ENCODE measurements at regions not wholly inside any gene's neighbourhood (a gene's known extent, or its start where the extent isn't known, plus 50 kb on each side); places are given as distances from the start of the nearest gene placed in this dataset.
"Not testable (repeated sequence)": the region's sequence is repeated elsewhere in the genome, so short reads cannot be mapped to it uniquely, and the experiment has no call there.

DNA sequence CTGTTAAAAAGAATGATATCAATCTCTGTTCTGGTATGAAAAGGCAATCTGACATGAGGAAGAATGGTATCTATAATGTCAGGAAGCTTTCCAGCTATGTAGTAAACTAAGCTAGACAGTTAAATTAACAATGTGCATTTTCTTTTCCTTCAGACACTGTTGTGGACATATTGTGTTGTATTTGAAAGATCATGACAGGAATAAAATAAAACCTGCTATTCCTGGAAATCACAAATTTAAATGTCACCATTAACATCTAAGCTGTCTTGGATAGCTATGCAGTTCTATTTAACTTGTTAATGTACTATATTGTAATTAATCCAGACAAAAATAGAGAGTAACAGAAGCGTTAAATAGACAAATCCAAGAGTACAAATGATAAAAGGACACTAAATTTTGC, 297.4 kb upstream of the LUZP2 start:
- H3K27ac Mint-ChIP-seq = no peak overlapping the region
- DNase-seq (ENCODE audit: low spot score in 2 of 2) = no peak
- peaks cover 0 to 12% of the 10 kb centered on the region in 2 donors for H3K9me3 Mint-ChIP-seq
- peaks cover 0 to 6% of the 10 kb centered on the region in 2 donors for H3K36me3 Mint-ChIP-seq
- no peak for ATAC-seq

DNA sequence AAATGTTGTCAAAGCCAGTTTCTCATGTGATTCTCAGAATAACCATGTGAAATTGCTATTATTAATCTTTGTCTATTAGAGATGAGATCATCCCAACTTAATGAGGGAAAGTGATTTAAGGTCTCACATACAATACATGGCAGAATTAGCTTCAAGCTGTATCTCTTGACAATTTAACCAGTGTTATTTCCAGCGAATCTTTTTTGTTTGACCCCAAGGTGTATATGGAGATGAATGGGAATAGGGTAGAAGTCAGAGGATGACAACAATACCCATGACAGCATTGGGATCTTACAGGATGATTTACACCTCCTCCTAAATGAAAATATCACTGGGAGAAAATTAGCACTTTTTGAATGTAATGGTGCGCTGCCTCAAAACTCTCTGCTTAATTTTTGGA, 290.8 kb upstream of the LUZP2 start:
- ATAC-seq = no peak
- no peak for DNase-seq (ENCODE audit: low spot score in 2 of 2)
- H3K9me3 Mint-ChIP-seq = peaks cover 0 to 4% of the 10 kb centered on the region in 2 donors
- H3K36me3 Mint-ChIP-seq = no peaks in the 10 kb centered on the region
- no peak overlapping the region for H3K27ac Mint-ChIP-seq

DNA sequence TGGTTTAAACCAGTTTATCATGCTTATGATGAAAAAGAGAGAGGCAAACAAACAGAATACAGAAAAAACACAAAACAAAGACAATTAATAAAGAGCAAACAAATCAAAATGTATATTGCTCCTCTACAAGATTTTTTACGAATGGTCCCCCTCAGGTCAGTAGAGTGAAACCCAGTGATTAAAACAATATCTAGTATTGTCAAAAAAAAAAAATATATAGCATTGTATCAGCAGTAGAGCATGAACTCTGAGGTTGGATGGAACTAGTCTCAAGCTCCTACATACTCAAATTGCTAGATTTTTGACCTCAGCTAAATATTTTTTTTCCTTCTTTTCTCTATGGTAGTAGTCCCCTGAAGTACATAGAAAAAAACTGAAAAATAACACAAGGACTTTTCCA, 290.3 kb upstream of the LUZP2 start:
- no peaks in the 10 kb centered on the region for H3K36me3 Mint-ChIP-seq
- ATAC-seq (no peak), DNase-seq (ENCODE audit: low spot score in 2 of 2) (no peak)
- peaks cover 3 to 7% of the 10 kb centered on the region in 2 donors for H3K9me3 Mint-ChIP-seq
- no peak overlapping the region for H3K27ac Mint-ChIP-seq

DNA sequence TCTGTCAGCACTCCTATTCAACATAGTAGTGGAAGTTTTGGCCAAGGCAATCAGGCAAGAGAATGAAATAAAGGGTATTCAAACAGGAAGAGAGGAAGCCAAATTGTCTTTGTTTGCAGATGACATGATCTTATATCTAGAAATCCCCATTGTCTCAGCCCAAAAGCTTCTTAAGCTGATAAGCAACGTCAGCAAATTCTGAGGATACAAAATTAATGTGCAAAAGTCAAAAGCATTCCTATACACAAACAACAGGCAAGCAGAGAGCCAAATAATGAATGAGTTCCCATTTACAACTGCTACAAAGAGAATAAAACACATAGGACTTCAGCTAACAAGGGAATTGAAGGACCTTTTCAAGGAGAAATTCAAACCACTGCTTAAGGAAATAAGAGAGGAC, 280.4 kb upstream of the LUZP2 start:
- H3K36me3 Mint-ChIP-seq = peaks cover 4 to 7% of the 10 kb centered on the region in 2 donors
- ATAC-seq = no peak
- H3K9me3 Mint-ChIP-seq = peaks cover 31 to 33% of the 10 kb centered on the region in 2 donors

DNA sequence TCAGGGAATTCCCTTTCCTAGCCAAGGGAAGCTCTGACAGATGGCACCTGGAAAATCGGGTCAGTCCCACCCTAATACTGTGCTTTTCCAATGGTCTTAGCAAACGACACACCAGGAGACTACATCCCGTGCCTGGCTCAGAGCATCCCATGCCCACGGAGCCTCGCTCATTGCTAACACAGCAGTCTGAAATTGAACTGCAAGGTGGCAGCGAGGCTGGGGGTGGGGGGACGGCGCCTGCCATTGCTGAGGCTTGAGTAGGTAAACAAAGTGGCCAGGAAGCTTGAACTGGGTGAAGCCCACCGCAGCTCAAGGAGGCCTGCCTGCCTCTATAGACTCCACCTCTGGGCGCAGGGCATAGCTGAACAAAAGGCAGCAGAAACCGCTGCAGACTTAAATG, 279.5 kb upstream of the LUZP2 start:
- not testable (repeated sequence) for H3K27ac Mint-ChIP-seq; DNase-seq (ENCODE audit: low spot score in 2 of 2); ATAC-seq; H3K36me3 Mint-ChIP-seq
- H3K9me3 Mint-ChIP-seq = peaks cover 28 to 29% of the 10 kb centered on the region in 2 donors

More for the DNA sequence above, 280.4 kb upstream of the LUZP2 start:
- no peak overlapping the region for H3K27ac Mint-ChIP-seq
- DNase-seq (ENCODE audit: low spot score in 2 of 2) = no peak

DNA sequence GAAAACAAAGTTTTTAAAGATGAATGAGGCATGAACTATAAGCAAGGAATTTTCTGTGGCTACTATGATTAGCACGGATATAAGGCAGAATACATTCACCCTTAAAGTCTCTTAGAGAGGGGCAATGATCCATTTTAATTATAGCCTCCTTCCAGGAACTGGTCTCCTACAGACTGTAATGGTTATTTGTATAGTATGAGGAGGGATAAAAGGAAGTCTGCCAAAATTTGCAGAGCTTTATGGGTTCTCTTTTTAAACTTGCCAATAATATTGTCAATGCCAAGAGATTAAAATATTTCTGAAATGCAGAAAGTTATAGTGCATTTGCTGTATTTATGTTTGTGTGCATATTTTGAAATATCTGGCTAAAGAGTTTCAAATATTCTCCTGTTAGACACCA, 271.4 kb upstream of the LUZP2 start:
- no peak overlapping the region for H3K27ac Mint-ChIP-seq
- no peak for DNase-seq (ENCODE audit: low spot score in 2 of 2)

DNA sequence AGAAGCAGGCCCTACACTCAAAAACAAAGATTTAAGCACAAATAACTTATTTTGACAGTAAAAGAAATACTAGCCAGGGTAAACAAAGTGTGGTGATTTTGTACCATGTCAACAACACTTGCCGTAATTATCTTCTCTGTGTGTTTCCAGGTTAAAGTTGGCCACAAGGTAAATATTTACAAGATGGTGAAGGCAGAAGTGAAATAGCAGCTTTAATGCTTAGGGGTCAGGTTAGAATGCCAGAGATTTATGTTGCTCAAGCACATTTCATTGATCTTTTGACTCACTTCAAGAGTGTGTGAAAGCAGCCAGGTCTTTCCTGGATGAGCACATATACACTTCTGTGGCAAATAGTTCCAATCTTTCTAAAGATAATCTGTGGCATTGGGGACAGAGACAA, 270.2 kb upstream of the LUZP2 start:
- Mint-ChIP-seq H3K27ac (no peak overlapping the region), H3K9me3 (peaks cover 21 to 23% of the 10 kb centered on the region in 2 donors), H3K36me3 (peaks cover 0 to 4% of the 10 kb centered on the region in 2 donors)
- no peak for DNase-seq (ENCODE audit: low spot score in 2 of 2)
- ATAC-seq = no peak

More for the DNA sequence above, 271.4 kb upstream of the LUZP2 start:
- Mint-ChIP-seq H3K9me3 (peaks cover 21 to 23% of the 10 kb centered on the region in 2 donors), H3K36me3 (peaks cover 0 to 4% of the 10 kb centered on the region in 2 donors)
- no peak for ATAC-seq

DNA sequence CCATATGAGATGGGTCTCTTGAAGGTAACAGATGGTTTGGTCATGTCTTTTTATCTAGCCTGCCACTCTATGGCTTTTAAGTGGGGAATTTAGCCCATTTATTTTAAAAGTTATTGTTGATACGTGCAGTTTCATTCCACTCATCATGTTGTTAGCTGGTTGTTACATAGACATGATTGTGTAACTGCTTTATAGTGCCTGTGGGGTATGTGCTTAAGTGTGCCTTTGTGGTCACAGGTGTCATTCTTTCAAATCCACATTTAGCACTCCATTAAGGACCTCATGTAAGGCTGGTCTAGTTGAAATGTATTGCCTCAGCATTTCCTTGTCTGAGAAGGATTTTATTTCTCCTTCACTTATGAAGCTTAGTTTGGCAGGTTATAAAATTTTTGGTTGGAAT, 263.8 kb upstream of the LUZP2 start:
- peaks cover 0 to 4% of the 10 kb centered on the region in 2 donors for H3K36me3 Mint-ChIP-seq
- no peak overlapping the region for H3K27ac Mint-ChIP-seq
- ATAC-seq = no peak

DNA sequence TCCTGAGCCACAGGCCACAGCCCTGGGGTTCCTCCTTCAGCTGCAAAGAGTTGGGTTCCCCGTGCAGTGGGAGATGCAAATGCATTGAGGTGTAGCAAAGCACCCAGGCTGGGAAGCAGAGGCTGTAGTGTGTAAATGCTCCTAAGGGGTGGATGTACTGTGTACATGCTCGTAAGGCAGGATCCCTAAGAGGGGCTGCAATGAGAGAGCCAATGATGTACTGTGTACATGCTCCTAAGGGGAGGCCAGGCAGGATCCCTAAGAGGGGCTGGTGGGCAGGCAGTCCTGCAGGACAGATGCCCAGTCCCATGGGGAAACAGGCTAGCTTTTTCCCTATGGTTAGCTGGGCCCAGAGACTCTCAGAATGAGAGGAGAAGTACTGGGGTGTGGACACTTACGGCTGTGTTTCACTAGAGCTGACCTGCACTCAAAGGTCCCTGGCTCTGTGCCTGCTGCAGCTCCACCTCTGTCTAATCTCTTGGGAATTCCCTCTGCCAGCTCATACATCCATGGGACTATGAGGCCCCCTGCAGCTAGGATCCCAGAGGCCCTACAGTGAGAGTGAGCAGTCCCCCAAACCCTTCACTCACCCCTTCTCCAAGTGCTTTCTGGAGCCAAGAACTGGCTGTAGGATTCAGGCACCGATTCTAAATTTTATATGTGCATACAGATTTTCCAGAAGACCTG, 261.9 kb upstream of the LUZP2 start:
- Mint-ChIP-seq H3K9me3 (peaks cover 10 to 18% of the 10 kb centered on the region in 2 donors), H3K27ac (no peak overlapping the region)

More for the DNA sequence above, 263.8 kb upstream of the LUZP2 start:
- H3K9me3 Mint-ChIP-seq = peaks cover 9 to 19% of the 10 kb centered on the region in 2 donors
- no peak for DNase-seq (ENCODE audit: low spot score in 2 of 2)

DNA sequence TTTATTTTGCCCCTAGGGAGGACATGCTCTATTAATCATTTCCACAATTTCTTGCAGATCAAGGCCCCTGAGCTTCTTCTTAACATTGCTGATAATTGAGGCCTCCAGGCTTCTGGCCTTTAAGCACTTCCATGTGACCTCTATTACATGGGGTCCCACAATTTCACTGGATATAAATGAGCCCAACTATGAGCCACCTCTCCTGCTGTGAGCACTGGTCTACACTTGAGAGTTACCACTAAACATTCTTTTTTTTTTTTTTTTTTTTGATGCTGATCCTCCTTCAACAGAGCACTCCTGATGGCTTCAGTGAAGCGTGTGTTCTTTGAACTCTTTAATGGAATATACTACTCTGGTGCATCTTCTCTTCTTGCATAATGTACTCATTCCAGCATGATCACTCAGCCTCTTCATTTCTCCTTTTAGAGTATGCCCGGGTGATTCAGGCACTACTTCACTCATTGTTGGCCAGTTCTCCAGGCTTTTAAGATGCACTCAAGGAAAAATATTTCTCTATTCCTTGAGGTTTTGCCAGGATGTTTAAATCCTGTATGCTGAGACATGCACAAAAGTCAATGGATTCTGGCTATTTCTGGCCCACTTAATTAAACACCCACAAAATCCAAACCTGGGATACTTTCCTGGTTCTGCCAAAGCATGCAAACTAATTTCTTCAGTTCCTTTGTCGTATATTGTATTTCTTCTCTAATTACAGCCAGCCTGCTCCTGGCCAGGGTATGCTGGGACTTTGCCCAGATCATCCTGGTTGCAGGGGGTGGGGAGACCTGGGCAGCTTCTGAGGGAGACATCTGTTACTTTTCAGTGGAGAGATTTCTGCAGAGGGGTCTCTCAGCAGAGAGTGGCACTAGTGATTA, 257.8 kb upstream of the LUZP2 start:
- peaks cover 12 to 24% of the 10 kb centered on the region in 2 donors for H3K9me3 Mint-ChIP-seq
- ATAC-seq (no peak), DNase-seq (ENCODE audit: low spot score in 2 of 2) (no peak)
- no peaks in the 10 kb centered on the region for H3K36me3 Mint-ChIP-seq
- H3K27ac Mint-ChIP-seq = no peak overlapping the region

More for the DNA sequence above, 261.9 kb upstream of the LUZP2 start:
- peaks cover 0 to under 1% of the 10 kb centered on the region in 2 donors for H3K36me3 Mint-ChIP-seq
- DNase-seq (ENCODE audit: low spot score in 2 of 2) (no peak), ATAC-seq (no peak)

DNA sequence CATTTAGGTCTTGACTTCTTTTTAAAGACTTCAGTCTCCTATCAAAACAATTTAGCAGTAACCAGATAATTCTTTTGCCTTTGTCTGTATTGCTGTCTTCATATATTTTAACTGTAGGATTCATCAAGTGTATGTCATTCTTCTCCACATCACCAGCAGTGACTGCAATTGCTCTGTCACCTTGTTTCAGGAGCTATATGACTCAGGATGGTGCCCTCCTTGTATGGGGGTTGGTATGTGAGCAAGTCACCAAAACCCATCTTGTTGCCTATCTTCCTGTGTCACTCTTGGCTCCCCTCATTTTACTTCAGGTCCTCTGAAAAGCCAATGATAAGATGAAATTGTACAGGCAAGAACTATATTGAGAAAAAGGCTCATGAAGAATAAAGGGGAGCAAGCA, 256.9 kb upstream of the LUZP2 start:
- H3K27ac Mint-ChIP-seq = no peak overlapping the region

DNA sequence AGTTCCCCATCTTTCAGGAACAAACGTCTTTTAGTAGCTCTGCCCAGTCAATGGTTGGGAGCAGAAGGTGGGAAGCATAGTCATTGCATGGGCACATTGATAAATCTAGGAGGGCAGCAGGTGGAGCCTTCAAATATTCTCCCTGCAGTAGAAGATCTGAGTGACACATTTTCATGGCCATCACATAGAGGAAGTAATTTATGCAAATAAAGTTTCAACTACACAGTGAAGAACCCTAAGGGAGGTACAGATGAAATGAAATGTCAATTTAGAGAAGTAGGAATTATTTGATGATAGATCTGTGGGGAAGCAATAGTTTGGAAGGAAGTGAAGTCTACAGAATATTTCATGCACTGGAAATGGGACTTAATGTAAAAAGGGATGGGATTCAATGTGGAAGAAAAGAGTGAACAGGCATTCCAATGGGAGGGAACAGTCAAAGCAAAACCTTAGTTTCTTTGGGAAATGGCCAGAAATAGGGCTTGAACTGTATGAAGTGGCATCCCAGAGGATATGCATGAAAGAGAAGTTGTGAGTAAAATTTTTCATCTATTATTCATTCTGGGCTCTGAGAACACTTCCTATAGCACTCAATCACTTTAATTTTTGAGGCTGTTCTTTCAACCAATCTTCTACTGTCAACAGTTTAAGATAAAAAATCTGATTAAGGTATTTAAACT, 256.2 kb upstream of the LUZP2 start:
- Mint-ChIP-seq H3K9me3 (peaks cover 15 to 19% of the 10 kb centered on the region in 2 donors), H3K27ac (no peak overlapping the region), H3K36me3 (no peaks in the 10 kb centered on the region)
- ATAC-seq (no peak), DNase-seq (ENCODE audit: low spot score in 2 of 2) (no peak)

More for the DNA sequence above, 256.9 kb upstream of the LUZP2 start:
- Mint-ChIP-seq H3K9me3 (peaks cover 12 to 19% of the 10 kb centered on the region in 2 donors), H3K36me3 (no peaks in the 10 kb centered on the region)
- DNase-seq (ENCODE audit: low spot score in 2 of 2) = no peak
- ATAC-seq = no peak

DNA sequence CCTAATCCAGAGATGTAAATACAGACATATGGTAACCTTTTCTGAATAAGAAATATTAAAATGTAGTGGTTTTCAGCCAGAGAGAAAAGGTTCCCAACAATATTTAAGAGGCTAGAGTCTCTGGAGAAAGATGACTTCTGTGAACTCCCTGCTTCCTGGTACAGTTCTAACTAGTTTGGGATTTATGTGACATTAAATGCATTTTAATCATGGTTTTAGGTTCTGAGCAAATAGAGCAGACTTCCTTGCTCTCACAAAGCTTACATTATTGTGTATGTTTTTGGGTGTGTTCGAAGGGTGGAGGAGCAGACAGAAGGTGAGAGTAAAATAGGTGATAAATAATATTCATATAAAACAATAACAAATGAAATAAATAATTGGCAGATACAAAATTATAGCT, 250.1 kb upstream of the LUZP2 start:
- no peak for DNase-seq (ENCODE audit: low spot score in 2 of 2)
- no peaks in the 10 kb centered on the region for H3K36me3 Mint-ChIP-seq
- H3K27ac Mint-ChIP-seq = no peak overlapping the region
- H3K9me3 Mint-ChIP-seq = peaks cover 7 to 12% of the 10 kb centered on the region in 2 donors
- ATAC-seq = no peak

DNA sequence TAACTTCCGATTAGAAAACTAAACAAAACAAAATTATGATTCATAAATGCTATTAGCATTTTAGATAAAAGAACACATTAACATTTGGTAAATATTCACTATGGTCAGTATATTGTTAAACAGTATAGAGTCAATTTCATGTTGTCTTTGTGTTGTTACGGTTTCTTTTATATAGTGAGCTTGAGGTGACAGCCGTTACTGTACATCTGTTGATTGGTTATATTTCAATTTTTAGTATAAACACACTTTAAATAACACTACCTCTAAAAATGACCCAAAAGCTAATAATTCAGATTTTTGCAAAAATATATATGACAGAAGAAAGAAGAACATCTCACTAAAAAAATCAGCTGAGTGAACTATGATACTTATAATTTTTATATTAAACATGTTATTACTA, 249.0 kb upstream of the LUZP2 start:
- Mint-ChIP-seq H3K36me3 (no peaks in the 10 kb centered on the region), H3K9me3 (peaks cover 7 to 12% of the 10 kb centered on the region in 2 donors), H3K27ac (no peak overlapping the region)
- DNase-seq (ENCODE audit: low spot score in 2 of 2) (no peak), ATAC-seq (no peak)

DNA sequence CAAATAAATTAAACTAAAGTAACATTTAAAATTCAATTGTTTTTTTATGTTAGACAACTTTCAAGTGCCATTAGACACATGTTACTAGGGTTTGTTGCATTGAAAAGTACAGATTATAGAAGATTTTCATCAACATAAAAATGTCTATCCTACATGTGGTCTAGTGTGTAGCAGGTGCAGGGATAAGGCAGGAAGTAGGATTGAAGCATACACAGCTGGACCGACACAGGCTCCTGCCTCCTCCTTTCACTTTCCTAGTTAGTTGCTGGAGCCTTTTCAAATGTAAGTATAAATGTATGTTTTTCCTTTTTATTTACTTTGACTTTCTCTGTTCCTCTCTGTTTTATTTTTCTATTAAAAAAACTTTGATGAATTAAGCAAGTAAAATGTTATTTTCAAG, 246.9 kb upstream of the LUZP2 start:
- Mint-ChIP-seq H3K36me3 (no peaks in the 10 kb centered on the region), H3K27ac (no peak overlapping the region), H3K9me3 (peaks cover 7 to 12% of the 10 kb centered on the region in 2 donors)
- DNase-seq (ENCODE audit: low spot score in 2 of 2) = no peak
- ATAC-seq = no peak

DNA sequence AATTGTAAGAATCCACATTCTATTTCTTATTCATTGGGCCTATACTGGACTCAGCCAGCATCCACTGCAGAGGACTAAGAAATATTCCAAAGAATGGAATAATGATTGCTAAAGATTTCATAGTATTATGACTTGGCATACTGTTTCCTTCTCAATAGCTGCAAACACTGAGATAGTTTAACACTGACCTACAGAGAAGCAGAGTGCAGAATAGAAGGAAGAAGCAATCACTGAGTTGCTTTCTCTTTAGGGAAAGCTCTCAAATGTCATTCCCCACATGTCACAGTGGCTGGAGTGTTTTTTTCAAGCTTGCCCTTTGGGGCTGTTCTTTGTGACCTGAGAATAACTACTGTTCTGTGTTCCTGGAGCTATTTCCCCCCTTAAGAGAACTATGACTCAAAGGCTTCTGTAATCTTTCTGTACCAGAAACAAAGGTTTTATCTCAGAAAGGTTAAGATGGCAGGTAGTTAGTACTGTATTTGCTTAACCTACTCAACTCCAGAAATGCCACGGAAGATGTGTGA, 243.6 kb upstream of the LUZP2 start:
- Mint-ChIP-seq H3K9me3 (peaks cover 4 to 8% of the 10 kb centered on the region in 2 donors), H3K27ac (no peak overlapping the region), H3K36me3 (no peaks in the 10 kb centered on the region)
- ATAC-seq = no peak
- DNase-seq (ENCODE audit: low spot score in 2 of 2) = no peak

DNA sequence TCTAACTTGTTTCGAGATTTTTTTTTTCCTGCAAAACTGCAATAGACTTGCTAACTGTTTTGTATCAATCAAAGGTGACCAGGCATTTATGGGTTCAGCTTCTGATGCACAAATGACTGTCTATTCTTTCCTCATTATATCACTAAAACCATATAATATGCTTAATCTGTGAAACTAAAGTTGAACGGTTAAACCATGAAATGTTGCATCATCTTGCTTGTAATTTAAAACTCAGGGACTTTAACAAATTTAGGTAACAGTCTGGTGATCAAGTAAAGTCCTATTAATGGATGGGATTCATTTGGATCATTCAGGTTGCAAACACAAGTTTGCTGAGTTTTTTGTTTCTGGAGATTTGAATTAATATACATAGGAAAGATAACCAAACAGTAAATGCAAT, 232.0 kb upstream of the LUZP2 start:
- ATAC-seq (no peak), DNase-seq (ENCODE audit: low spot score in 2 of 2) (no peak)
- peaks cover 11% of the 10 kb centered on the region in 2 donors for H3K9me3 Mint-ChIP-seq
- no peak overlapping the region for H3K27ac Mint-ChIP-seq
- H3K36me3 Mint-ChIP-seq = no peaks in the 10 kb centered on the region

Data from activated naive CD4-positive, alpha-beta T cell treated with anti-CD3 and anti-CD28 coated beads, Interleukin-2, amount 50 U/mL, for 72 hours (primary cell).